ENCODE measurements at regions not wholly inside any gene's neighbourhood (a gene's known extent, or its start where the extent isn't known, plus 50 kb on each side); places are given as distances from the start of the nearest gene placed in this dataset.

DNA sequence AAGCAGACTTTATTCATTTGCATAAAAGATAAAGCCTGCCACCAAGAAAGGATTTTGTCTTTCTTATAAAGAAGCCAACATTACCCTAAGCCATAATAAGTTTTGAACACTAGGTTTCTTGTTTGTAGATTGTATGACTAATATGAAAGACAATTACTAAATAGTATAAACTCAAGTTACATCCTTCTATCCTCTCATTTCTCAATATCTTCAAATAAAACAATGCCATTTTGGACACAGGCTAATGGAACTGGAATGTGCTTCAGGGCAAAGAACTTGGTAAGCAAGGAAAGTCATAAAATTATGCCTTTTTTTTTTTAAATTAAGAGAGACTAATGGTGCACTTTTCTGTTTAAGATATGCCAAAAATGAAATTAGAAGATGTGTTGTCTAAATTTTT, 137.7 kb downstream of the DKK1 start:
- H3K4me1 Mint-ChIP-seq = no peaks in the 10 kb centered on the region

DNA sequence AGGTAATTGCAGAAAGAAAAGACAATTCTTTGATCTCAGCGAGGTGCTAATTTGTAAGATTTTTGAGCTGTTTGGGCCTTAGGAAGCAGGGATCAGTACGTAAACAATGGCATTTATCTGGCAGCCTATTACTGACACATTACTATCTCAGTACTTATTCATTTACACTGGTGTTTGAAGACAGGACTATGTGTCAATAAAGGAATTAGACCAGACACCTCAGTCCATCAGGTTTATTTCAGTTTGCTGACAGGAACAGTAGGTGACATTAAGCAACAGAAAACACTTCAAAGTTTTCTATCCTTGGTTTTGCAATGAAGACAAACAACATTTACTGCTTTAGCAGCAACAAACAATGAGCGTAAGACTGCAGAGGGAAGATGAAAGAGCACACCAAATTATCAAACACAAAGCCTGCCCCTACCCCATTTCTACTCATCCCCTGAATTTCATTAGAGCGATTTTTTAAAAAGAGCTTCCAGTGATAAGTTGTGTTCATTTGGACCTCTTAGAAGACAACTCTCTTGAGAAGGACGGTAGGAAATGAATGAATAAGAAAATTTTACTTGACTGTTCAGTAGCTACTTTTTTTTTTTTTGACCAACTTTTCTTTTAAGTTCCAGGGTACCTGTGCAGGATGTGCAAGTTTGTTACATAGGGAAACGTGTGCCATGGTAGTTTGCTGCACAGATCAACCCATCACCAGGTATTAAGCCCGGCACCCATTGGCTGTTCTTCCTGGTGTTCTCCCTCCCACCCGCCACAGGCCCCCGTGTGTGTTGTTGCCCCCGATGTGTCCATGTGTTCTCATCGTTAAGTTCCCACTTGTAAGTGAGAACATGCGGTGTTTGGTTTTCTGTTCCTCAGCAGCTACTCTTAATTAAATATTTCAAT, 138.8 kb downstream of the DKK1 start:
- no peaks in the 10 kb centered on the region for H3K4me1 Mint-ChIP-seq
- ATAC-seq (ENCODE audit: low read depth) (no peak), DNase-seq (ENCODE audit: low spot score in 2 of 2) (no peak)
- no peak overlapping the region for H3K27ac Mint-ChIP-seq
- H3K4me3 Mint-ChIP-seq = no peak overlapping the region
- H3K27me3 Mint-ChIP-seq = no peaks in the 10 kb centered on the region
- H3K9me3 Mint-ChIP-seq = no peaks in the 10 kb centered on the region
- no peaks in the 10 kb centered on the region for H3K36me3 Mint-ChIP-seq

More for the DNA sequence above, 137.7 kb downstream of the DKK1 start:
- H3K36me3 Mint-ChIP-seq = no peaks in the 10 kb centered on the region
- H3K27ac Mint-ChIP-seq = no peak overlapping the region
- H3K9me3 Mint-ChIP-seq = no peaks in the 10 kb centered on the region
- no peaks in the 10 kb centered on the region for H3K27me3 Mint-ChIP-seq
- no peak for ATAC-seq (ENCODE audit: low read depth)
- no peak for DNase-seq (ENCODE audit: low spot score in 2 of 2)
- H3K4me3 Mint-ChIP-seq = no peak overlapping the region

GRCh38 chr10:52453501-52453900, 139.4 kb downstream of the DKK1 start:
- H3K36me3 Mint-ChIP-seq = no peaks in the 10 kb centered on the region
- H3K4me3 Mint-ChIP-seq = no peak overlapping the region
- H3K27me3 Mint-ChIP-seq = no peaks in the 10 kb centered on the region
- no peaks in the 10 kb centered on the region for H3K4me1 Mint-ChIP-seq
- DNase-seq (ENCODE audit: low spot score in 2 of 2) (no peak), ATAC-seq (ENCODE audit: low read depth) (no peak)
- H3K9me3 Mint-ChIP-seq = no peaks in the 10 kb centered on the region
- H3K27ac Mint-ChIP-seq = no peak overlapping the region

GRCh38 chr10:52454491-52454890, 140.4 kb downstream of the DKK1 start:
- no peaks in the 10 kb centered on the region for H3K4me1 Mint-ChIP-seq
- ATAC-seq (ENCODE audit: low read depth) = no peak

GRCh38 chr10:52455098-52455497, 141.0 kb downstream of the DKK1 start:
- Mint-ChIP-seq H3K27me3 (no peaks in the 10 kb centered on the region), H3K36me3 (no peaks in the 10 kb centered on the region), H3K4me3 (no peak overlapping the region), H3K4me1 (no peaks in the 10 kb centered on the region), H3K27ac (no peak overlapping the region), H3K9me3 (no peaks in the 10 kb centered on the region)
- ATAC-seq (ENCODE audit: low read depth) = no peak
- no peak for DNase-seq (ENCODE audit: low spot score in 2 of 2)

More at GRCh38 chr10:52454491-52454890, 140.4 kb downstream of the DKK1 start:
- Mint-ChIP-seq H3K27ac (no peak overlapping the region), H3K36me3 (no peaks in the 10 kb centered on the region), H3K4me3 (no peak overlapping the region), H3K27me3 (no peaks in the 10 kb centered on the region), H3K9me3 (no peaks in the 10 kb centered on the region)
- no peak for DNase-seq (ENCODE audit: low spot score in 2 of 2)

DNA sequence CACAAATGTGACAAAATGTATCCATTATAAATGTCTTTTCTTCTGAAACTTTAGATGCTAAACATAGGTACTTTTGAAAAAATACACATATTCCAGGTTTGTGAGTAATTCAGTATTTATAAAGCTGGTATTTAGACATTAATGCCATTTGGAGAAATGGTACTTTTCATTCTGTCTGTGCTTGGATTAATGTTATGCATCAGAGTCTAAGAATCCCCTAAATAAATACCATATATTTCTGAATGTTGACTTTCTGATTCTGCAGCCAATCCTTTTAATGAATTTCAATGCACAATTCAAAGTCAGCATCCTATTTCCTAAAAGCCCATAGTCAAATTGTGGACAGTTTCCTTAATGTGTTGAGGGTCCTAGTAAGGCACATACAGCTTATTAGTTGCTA, 145.0 kb downstream of the DKK1 start:
- no peak for ATAC-seq (ENCODE audit: low read depth)
- no peaks in the 10 kb centered on the region for H3K27me3 Mint-ChIP-seq
- DNase-seq (ENCODE audit: low spot score in 2 of 2) = no peak

GRCh38 chr10:52463826-52464225, 149.7 kb downstream of the DKK1 start:
- Mint-ChIP-seq H3K27me3 (no peaks in the 10 kb centered on the region), H3K4me1 (no peaks in the 10 kb centered on the region), H3K9me3 (peaks cover 2% of the 10 kb centered on the region), H3K36me3 (no peaks in the 10 kb centered on the region), H3K4me3 (no peak overlapping the region), H3K27ac (no peak overlapping the region)
- ATAC-seq (ENCODE audit: low read depth) (no peak), DNase-seq (ENCODE audit: low spot score in 2 of 2) (no peak)

More for the DNA sequence above, 145.0 kb downstream of the DKK1 start:
- H3K4me1 Mint-ChIP-seq = no peaks in the 10 kb centered on the region
- no peak overlapping the region for H3K27ac Mint-ChIP-seq
- H3K4me3 Mint-ChIP-seq = no peak overlapping the region
- no peaks in the 10 kb centered on the region for H3K36me3 Mint-ChIP-seq
- no peaks in the 10 kb centered on the region for H3K9me3 Mint-ChIP-seq

GRCh38 chr10:52464368-52465124, 150.5 kb downstream of the DKK1 start:
- H3K27me3 Mint-ChIP-seq = no peaks in the 10 kb centered on the region
- H3K9me3 Mint-ChIP-seq = peaks cover 3% of the 10 kb centered on the region
- H3K36me3 Mint-ChIP-seq = no peaks in the 10 kb centered on the region
- H3K4me3 Mint-ChIP-seq = no peak overlapping the region
- no peak for ATAC-seq (ENCODE audit: low read depth)
- no peak overlapping the region for H3K27ac Mint-ChIP-seq
- no peaks in the 10 kb centered on the region for H3K4me1 Mint-ChIP-seq
- no peak for DNase-seq (ENCODE audit: low spot score in 2 of 2)

GRCh38 chr10:52465202-52465601, 151.1 kb downstream of the DKK1 start:
- peaks cover 3% of the 10 kb centered on the region for H3K9me3 Mint-ChIP-seq
- no peaks in the 10 kb centered on the region for H3K36me3 Mint-ChIP-seq
- H3K27me3 Mint-ChIP-seq = no peaks in the 10 kb centered on the region
- no peak for DNase-seq (ENCODE audit: low spot score in 2 of 2)
- H3K4me1 Mint-ChIP-seq = no peaks in the 10 kb centered on the region
- ATAC-seq (ENCODE audit: low read depth) = no peak
- no peak overlapping the region for H3K4me3 Mint-ChIP-seq
- no peak overlapping the region for H3K27ac Mint-ChIP-seq

DNA sequence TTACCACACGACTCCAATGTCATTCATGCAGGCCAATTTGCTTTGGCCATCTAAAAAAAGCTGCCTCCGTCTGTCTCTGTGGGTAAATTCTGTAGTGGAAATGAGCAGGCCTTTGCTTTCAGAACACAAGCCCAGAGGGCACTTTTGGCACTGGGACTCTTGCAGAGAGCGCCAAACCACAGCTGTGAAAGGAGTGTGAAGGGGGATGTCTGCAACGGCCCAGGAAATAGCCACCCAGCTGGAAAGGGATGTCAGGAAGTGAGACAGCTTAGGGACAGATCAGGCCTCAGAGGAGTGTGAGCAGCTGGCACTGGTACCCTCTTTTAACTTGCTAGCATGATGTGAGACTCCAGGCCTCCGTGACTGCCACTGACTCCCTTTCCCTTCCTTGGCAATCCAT, 152.4 kb downstream of the DKK1 start:
- no peak overlapping the region for H3K27ac Mint-ChIP-seq
- H3K9me3 Mint-ChIP-seq = peaks cover 3% of the 10 kb centered on the region
- no peaks in the 10 kb centered on the region for H3K36me3 Mint-ChIP-seq
- H3K4me1 Mint-ChIP-seq = no peaks in the 10 kb centered on the region
- ATAC-seq (ENCODE audit: low read depth) = no peak
- no peak overlapping the region for H3K4me3 Mint-ChIP-seq
- H3K27me3 Mint-ChIP-seq = no peaks in the 10 kb centered on the region
- DNase-seq (ENCODE audit: low spot score in 2 of 2) = no peak

DNA sequence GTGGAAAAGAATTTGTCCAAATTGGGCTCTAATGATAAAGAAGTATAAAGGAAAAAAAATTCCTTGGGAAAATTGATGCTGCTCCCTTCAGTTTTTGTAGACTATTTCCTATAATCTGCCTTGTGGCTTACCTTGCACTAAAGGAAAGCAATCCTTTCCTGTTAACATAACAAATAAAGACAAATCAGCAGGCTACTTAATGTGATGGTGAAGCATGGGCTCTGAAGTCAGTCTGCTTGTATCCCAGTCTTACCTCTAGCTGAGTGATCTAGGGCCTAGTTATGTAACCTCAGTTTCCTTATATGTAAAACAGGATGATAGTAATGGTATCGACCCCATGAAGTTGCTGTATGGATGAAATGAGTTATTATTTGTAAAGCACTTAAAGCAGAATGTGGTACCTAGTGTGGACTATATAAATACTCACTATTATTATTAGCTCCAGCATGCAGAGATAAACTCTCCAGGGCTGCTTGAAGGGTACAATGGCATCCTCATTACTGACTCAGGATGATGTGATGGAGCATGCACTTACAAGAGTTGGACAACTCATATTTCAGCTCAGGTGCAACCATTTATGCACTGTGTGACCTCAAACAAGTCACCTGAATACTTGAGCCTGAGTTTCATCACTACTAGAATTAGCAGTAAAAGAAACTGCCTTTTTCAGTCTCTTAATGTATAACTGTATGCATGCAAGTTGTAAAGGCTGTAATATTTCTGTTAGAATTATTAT, 156.1 kb downstream of the DKK1 start:
- H3K27ac Mint-ChIP-seq = no peak overlapping the region
- peaks cover 3% of the 10 kb centered on the region for H3K9me3 Mint-ChIP-seq
- no peaks in the 10 kb centered on the region for H3K4me1 Mint-ChIP-seq
- no peaks in the 10 kb centered on the region for H3K36me3 Mint-ChIP-seq
- H3K27me3 Mint-ChIP-seq = no peaks in the 10 kb centered on the region
- DNase-seq (ENCODE audit: low spot score in 2 of 2) (no peak), ATAC-seq (ENCODE audit: low read depth) (no peak)
- H3K4me3 Mint-ChIP-seq = no peak overlapping the region

GRCh38 chr10:52472406-52473146, 158.5 kb downstream of the DKK1 start:
- no peak for DNase-seq (ENCODE audit: low spot score in 2 of 2)
- H3K36me3 Mint-ChIP-seq = no peaks in the 10 kb centered on the region
- no peak for ATAC-seq (ENCODE audit: low read depth)
- no peak overlapping the region for H3K4me3 Mint-ChIP-seq
- no peak overlapping the region for H3K27ac Mint-ChIP-seq
- H3K9me3 Mint-ChIP-seq = peaks cover 3% of the 10 kb centered on the region
- no peaks in the 10 kb centered on the region for H3K4me1 Mint-ChIP-seq
- H3K27me3 Mint-ChIP-seq = no peaks in the 10 kb centered on the region

DNA sequence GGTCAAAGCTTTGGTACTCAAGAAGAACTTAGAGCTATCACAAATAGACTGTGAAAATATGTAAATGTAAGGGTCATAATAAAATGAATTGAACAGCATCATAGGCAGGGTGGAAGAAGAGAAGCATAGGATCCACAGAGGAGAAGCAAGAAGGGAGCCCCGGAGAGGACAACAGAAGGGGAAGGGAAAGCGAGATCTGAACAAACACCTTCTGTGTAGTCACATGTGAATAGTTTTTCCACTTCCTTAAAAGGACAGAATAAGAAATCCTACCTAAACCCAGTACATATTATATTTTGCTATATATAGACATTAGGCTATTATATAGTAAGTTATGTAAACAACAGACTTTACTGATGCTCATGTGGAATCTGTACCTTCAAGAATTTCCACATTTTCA, 160.2 kb downstream of the DKK1 start:
- Mint-ChIP-seq H3K27me3 (no peaks in the 10 kb centered on the region), H3K27ac (no peak overlapping the region), H3K36me3 (no peaks in the 10 kb centered on the region), H3K4me1 (no peaks in the 10 kb centered on the region), H3K4me3 (no peak overlapping the region), H3K9me3 (no peaks in the 10 kb centered on the region)
- ATAC-seq (ENCODE audit: low read depth) (no peak), DNase-seq (ENCODE audit: low spot score in 2 of 2) (no peak)

All from memory B cell (primary cell).